ENCODE measurements at regions not wholly inside any gene's neighbourhood (a gene's known extent, or its start where the extent isn't known, plus 50 kb on each side); places are given as distances from the start of the nearest gene placed in this dataset.
"Not testable (repeated sequence)": the region's sequence is repeated elsewhere in the genome, so short reads cannot be mapped to it uniquely, and the experiment has no call there.

DNA sequence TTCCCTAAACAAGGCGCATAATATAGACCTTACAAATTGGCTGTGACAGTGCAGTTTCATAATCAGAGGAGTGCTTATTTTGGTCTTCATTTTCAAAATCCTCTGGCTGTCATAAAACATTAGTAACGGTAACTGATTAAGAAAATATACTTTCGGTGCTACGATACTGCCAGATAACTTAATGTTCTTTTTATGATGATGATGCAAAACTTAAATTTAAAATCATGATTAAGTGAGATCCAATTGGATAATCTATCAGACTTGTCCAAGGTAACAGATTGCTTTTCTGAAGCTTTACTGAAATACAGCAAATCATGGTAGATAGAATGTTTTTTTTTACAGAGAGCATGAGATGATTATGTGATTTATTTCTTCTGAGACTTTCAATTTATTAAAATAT is 364.2 kb upstream of the CNTN3 start:
- no peak for DNase-seq

- DNase-seq = not testable (repeated sequence)
Measured at GRCh38 chr3:74985028-74985904, 370.8 kb upstream of the CNTN3 start.

GRCh38 chr3:74988095-74988494 is 373.6 kb upstream of the CNTN3 start:
- no peak for DNase-seq

GRCh38 chr3:74992898-74993297 is 378.4 kb upstream of the CNTN3 start:
- DNase-seq = no peak

- DNase-seq = no peak
Measured at GRCh38 chr3:75001330-75001729, 386.9 kb upstream of the CNTN3 start.

DNA sequence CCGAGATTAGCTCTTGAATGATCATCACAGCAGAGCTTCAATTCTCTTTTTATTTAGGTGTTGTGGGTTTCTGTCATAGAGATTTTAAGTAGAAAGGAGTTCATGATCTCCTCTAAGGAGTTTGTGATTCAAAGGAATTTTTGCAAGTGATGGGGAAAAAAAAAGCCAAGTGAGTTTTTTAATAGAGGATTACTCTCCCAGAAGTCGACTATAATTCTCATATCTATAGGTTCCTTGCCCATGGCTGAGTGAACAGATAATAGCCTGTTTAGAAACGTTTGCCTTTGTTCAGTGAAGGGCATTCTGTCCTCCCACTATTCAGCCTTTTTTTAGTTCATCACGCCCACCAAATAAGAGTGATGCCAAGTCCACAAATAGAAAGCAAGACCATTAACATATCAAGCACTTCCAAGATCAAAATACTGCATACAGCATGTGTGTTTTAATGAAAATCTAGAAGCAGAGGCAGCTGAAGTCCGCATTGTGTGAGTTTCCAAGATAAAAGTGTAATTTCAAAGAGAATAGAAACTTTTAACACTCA is 398.4 kb upstream of the CNTN3 start:
- no peak for DNase-seq

DNA sequence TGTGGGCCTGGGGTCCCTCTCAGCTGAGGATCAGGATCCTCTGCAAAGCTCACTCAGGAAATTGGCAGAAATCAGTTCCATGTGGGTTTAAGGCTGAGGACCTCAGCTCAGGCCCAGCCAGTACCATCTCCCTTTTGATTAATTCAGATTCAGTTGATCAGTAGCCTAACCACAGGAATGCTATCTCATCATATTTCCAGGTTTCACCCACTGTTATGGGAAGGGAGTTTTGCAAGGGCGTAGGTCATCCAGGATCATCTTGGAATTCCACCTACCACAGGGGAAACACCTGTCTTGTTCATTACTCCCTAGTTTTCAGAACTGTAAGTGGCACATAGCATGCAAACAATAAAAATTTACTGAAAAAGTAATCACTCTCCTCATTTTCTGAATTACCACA is 399.5 kb upstream of the CNTN3 start:
- DNase-seq = no peak

DNA sequence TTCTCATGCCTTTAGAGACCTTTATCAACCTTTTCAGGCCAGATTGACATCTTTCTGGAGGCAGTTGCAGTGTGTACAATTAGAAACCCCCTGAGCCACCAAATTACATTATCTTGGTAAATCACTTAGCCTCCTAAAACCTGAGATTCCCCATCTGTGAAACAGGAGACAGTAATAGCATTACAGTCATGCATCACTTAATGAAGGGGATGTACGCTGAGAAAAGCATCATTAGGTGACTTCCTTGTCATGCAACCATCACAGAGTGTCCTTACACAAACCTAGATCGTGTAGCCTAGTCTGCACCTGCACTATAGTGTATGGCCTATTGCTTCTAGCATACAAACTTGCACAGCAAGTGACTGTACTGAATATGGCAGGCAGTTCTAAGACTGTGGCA is 400.8 kb upstream of the CNTN3 start:
- DNase-seq = no peak

DNA sequence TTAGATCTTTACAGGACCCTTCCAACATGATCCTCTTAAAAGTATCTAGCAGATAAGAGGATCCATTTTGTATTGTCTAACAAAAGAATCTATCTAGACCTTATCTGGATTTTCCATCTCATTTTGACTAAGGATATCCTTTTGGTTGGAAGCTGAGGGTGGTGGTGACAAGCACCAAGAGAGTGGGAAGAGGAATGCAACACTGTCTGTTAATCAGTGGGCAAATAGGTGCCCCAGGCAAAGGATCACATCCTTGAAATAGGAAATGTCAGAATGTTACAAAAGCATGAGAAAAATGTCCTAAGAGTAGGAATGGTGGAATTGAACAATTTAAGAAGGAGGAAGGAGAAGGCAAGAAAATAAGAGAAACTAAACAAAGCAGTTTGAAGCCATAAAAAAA is 420.7 kb upstream of the CNTN3 start:
- no peak for DNase-seq

DNA sequence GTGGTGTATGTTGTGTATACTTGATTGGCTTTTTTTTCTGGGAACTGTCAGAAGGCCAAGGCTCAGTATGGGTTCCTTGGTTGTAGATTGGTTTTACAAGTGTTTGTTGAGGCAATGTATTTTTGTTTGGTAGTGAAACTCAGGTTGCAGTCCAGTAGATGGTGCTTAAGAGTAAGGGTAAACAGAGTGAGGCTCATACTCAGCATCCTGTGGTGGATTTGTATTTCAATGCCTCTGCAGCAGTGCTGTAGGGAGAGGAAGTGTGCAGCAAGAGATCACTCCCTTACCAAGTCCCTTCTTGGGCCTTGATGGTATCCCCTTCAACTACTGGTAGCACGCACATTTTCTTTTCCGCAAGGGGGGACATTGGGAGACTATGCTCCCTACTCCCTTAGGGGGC is 428.5 kb upstream of the CNTN3 start:
- DNase-seq = no peak

- no peak for DNase-seq
Measured at GRCh38 chr3:75048650-75049049, 434.2 kb upstream of the CNTN3 start.

DNA sequence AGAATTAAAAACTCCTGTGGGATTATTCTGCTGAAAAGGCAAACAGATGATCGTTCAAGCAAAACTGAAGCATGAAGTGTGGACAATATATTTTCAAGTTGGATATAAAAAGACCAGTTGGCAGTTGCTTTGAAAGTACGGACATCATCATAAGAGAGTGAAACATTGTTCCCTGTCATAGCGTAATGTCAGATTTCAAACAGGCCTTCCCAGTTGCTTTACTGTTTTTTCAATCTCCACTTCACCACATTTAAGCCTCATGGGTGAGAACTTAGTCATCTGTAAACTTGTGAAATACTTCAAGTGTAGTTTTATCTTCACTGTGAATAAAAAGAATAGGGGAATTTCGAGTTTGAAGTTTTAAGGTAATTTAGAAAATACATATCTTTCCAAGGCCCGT is 435.1 kb upstream of the CNTN3 start:
- DNase-seq = no peak

DNA sequence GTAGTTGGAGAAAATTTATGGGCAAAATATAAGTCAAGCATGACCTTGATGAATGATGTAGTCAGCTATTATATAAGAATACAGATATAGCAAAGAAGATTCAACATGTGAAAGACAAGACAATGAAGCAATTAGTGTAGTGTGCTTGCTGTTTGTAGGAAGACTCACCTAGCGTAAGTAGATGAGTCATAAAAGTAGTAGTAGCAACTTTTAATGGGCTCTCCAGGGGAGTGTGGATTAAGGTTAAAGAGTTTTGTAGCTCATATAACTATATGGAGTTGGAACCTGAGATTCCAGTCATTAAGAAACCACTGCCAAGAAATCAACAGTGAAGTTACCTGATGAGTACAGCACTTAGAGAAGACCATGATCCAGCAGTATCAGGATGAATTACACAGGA is 444.7 kb upstream of the CNTN3 start:
- no peak for DNase-seq

GRCh38 chr3:75061806-75062205 is 447.3 kb upstream of the CNTN3 start:
- no peak for DNase-seq

DNA sequence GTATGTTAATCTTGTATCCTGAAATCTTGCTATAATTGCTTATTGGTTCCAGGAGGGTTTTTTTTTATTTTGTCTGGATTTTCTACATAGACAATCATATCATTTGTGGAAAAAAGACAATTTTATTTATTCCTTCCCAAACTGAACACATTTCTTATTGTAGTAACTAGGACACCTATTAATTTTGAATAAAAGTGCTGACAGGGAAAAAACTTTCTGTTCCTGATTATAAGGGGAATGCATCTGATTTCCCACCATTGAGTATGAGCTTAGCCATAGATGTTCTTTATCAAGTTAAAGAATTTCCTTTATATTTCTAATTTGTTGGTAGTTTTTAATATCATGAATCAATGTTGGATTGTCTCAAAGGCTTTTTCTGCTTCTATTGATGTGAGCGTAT is 460.7 kb upstream of the CNTN3 start:
- DNase-seq = no peak

- no peak for DNase-seq
Measured at GRCh38 chr3:75076481-75076880, 462.0 kb upstream of the CNTN3 start.

- no peak for DNase-seq
Measured at GRCh38 chr3:75078290-75078689, 463.8 kb upstream of the CNTN3 start.

GRCh38 chr3:75082845-75083244 is 468.4 kb upstream of the CNTN3 start:
- no peak for DNase-seq

DNA sequence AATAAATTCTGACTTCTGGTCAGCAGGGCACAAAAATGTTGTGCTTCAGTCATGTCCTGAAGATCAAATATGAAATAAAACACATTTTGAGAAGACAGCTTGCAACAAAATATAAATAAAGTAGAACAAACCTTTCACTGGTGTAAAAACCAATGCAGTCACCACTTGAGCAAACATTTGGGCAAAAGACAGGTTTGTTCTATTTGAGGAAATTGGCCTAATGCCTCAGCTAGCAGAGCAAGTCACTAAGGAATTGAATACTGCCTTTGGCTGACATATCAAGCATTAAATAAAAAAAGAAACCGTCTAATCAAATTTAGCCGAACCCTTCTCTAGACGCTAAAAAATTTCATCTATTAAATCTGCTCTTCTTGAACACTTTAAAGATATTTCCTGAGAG is 475.4 kb upstream of the CNTN3 start:
- no peak for DNase-seq

DNA sequence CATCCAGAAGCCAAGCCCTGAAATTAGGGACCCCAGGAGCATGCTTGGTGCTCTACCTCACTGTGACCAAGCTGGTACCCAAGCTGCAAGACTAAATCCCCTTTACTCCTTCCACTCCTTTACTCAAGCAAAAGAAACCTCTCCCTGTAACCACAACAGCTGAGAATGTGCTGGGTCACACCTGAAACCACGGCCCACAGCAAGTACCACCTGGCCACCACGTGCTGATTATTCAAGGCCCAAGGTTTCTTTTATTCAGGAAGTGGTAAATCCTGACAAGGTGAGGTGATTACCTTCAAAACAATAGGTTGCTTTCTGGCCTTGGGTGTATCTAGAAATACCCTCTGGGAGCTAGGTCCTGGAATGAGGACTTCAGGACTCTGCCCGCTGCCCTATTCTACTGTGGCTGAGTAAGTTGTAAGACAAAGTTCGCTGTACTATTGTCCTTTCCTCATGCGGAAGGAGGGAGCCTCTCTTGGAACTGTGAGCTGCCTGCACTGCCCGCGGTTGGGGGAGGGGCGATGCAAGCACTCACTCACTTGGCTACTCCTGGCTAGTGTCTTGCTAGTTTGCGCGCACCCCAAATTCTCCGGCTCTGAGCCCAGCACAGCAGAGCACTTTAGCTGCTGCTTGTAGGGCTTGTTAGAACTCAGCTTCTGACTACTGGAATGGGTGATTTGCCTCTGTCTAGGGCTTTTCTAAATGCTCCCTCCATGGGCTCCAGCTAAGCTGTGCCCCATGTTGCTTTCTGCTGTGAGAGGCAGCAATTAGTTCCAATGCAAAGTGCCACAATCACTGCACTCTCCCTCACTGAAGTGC is 487.1 kb upstream of the CNTN3 start:
- DNase-seq = no peak

- no peak for DNase-seq
Measured at GRCh38 chr3:75110741-75111140, 496.3 kb upstream of the CNTN3 start.

DNA sequence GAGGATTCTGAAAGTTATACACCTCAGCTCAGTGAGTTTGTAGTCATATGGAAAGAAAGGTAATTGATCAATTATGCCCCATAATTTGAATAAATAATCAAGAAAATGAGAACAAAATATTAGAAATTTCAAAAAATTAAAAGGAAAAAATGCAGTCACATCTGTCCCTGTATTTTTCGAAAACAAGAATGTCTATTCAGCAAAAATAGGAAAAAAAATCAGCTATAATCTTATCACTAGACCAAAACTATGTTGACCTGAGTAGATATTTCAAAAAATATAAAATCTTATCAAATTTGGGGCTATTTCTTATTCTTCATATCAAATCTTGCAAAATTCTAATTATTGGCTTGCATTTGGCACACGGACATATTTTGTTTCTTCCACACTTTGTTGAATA is 501.2 kb upstream of the CNTN3 start:
- no peak for DNase-seq

GRCh38 chr3:75118779-75119178 is 504.3 kb upstream of the CNTN3 start:
- DNase-seq = no peak

DNA sequence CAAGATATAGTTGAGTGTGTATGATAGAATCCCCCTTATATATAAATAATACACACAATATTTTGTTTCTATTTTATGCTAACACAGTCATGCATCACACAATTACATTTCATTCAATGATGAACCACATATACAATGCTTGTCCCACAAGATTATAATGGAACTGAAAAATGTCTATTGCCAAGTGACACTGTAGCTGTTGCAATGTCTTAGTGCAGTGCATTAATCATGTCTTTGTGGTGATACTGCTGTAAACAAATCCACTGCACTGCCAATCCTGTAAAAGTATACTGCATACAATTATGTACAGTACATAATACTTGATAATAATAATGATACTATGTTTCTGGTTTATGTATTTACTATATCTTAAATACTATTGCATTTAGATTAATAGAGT is 512.1 kb upstream of the CNTN3 start:
- no peak for DNase-seq

Measured in CD4-positive, alpha-beta T cell treated with Interleukin-17A for 4 hours (primary cell).